ENCODE measurements at regions not wholly inside any gene's neighbourhood (a gene's known extent, or its start where the extent isn't known, plus 50 kb on each side); places are given as distances from the start of the nearest gene placed in this dataset.

- ATAC-seq (ENCODE audit: low FRiP score in 2 of 2) (no peak), DNase-seq (no peak)
- 86 to 92% methylated on average over 5 of the region's 5 CpGs for WGBS, 2 donors
- Histone ChIP-seq H3K36me3 (no peaks in the 10 kb centered on the region), H3K27me3 (no peaks in the 10 kb centered on the region), H3K9me3 (no peaks in the 10 kb centered on the region), H3K4me1 (peaks cover 0 to 12% (median 6%) of the 10 kb centered on the region in 4 donors), H3K27ac (no peak overlapping the region), H3K4me3 (no peak overlapping the region)
- TF ChIP-seq POLR2A (IDR thresholded peaks at IDR 0.05) (no peak), EP300 (IDR thresholded peaks at IDR 0.05) (no peak), CTCF (IDR thresholded peaks at IDR 0.05) (no peak), POLR2AphosphoS5 (IDR thresholded peaks at IDR 0.05) (no peak)
Measured at GRCh38 chr2:37847792-37848191, 77.3 kb upstream of the RMDN2 start.

- H3K36me3 ChIP-seq: no peaks in the 10 kb centered on the region
- H3K9me3 ChIP-seq: no peaks in the 10 kb centered on the region
- 90 to 92% methylated on average over 2 of the region's 2 CpGs for WGBS, 2 donors
- DNase-seq (no peak), ATAC-seq (ENCODE audit: low FRiP score in 2 of 2) (no peak)
- H3K27ac ChIP-seq: no peak overlapping the region
- H3K4me3 ChIP-seq: no peak overlapping the region
- H3K4me1 ChIP-seq: peaks cover 0 to 12% (median 6%) of the 10 kb centered on the region in 4 donors
- H3K27me3 ChIP-seq: no peaks in the 10 kb centered on the region
- no peak for TF ChIP-seq POLR2AphosphoS5 (IDR thresholded peaks at IDR 0.05)
- no peak for TF ChIP-seq CTCF (IDR thresholded peaks at IDR 0.05)
- TF ChIP-seq POLR2A (IDR thresholded peaks at IDR 0.05): no peak
- TF ChIP-seq EP300 (IDR thresholded peaks at IDR 0.05): no peak
Measured at GRCh38 chr2:37848451-37848850, 76.6 kb upstream of the RMDN2 start.

GRCh38 chr2:37849911-37850310, 75.2 kb upstream of the RMDN2 start:
- DNase-seq (no peak), ATAC-seq (ENCODE audit: low FRiP score in 2 of 2) (no peak)
- Histone ChIP-seq H3K4me3 (no peak overlapping the region), H3K27ac (no peak overlapping the region), H3K9me3 (no peaks in the 10 kb centered on the region), H3K4me1 (peaks cover 0 to 17% (median 6%) of the 10 kb centered on the region in 4 donors), H3K36me3 (no peaks in the 10 kb centered on the region), H3K27me3 (no peaks in the 10 kb centered on the region)
- TF ChIP-seq CTCF (IDR thresholded peaks at IDR 0.05): no peak
- no peak for TF ChIP-seq POLR2A (IDR thresholded peaks at IDR 0.05)
- TF ChIP-seq POLR2AphosphoS5 (IDR thresholded peaks at IDR 0.05): no peak
- no peak for TF ChIP-seq EP300 (IDR thresholded peaks at IDR 0.05)
- 63 to 81% methylated on average over 2 of the region's 2 CpGs for WGBS, 2 donors

GRCh38 chr2:37851428-37851827, 73.7 kb upstream of the RMDN2 start:
- Histone ChIP-seq H3K27ac (peak overlapping the region in 2 of 4 donors; percentile 52 to 64), H3K4me3 (no peak overlapping the region), H3K27me3 (no peaks in the 10 kb centered on the region), H3K9me3 (no peaks in the 10 kb centered on the region), H3K4me1 (peaks cover 10 to 33% (median 14%) of the 10 kb centered on the region in 4 donors), H3K36me3 (no peaks in the 10 kb centered on the region)
- ATAC-seq (ENCODE audit: low FRiP score in 2 of 2): no peak
- no peak for DNase-seq
- no peak for TF ChIP-seq EP300 (IDR thresholded peaks at IDR 0.05)
- TF ChIP-seq POLR2A (IDR thresholded peaks at IDR 0.05): no peak
- peak in 2 of 6 experiments; percentile 4 to 9 for TF ChIP-seq CTCF (IDR thresholded peaks at IDR 0.05)
- 24 to 30% methylated on average over 4 of the region's 4 CpGs for WGBS, 2 donors

- Histone ChIP-seq H3K27me3 (no peaks in the 10 kb centered on the region), H3K27ac (peak overlapping the region in 3 of 4 donors; percentile 14 to 64 (median 52)), H3K4me1 (peaks cover 11 to 33% (median 17%) of the 10 kb centered on the region in 4 donors), H3K36me3 (no peaks in the 10 kb centered on the region), H3K9me3 (no peaks in the 10 kb centered on the region), H3K4me3 (no peak overlapping the region)
- ATAC-seq (ENCODE audit: low FRiP score in 2 of 2) (no peak), DNase-seq (no peak)
- TF ChIP-seq CTCF (IDR thresholded peaks at IDR 0.05) (no peak), POLR2AphosphoS5 (IDR thresholded peaks at IDR 0.05) (no peak), EP300 (IDR thresholded peaks at IDR 0.05) (no peak), POLR2A (IDR thresholded peaks at IDR 0.05) (no peak)
- 44 to 57% methylated on average over 3 of the region's 3 CpGs for WGBS, 2 donors
Measured at GRCh38 chr2:37851828-37852584, 73.1 kb upstream of the RMDN2 start.
